ENCODE measurements at regions not wholly inside any gene's neighbourhood (a gene's known extent, or its start where the extent isn't known, plus 50 kb on each side); places are given as distances from the start of the nearest gene placed in this dataset.

- no peak overlapping the region for H3K4me3 ChIP-seq (ENCODE audit: control insufficient read depth in 2 of 3, extremely low read depth in 1 of 3, insufficient read depth in 2 of 3, low read depth in 1 of 3, low read length in 3 of 3)
- no peaks in the 10 kb centered on the region for H4K20me1 ChIP-seq (ENCODE audit: control insufficient read depth, extremely low read depth, insufficient read depth, low read length)
- H3K9me3 ChIP-seq (ENCODE audit: control insufficient read depth, low read depth, low read length) = no peaks in the 10 kb centered on the region
- no peak for DNase-seq (ENCODE audit: low read depth, low spot score)
- dilution Hi-C loops (cut with MboI; ENCODE audit: extremely low pct_ligation_motif_present, low sequenced_read_pairs) = no loop called here
- H3K4me2 ChIP-seq (ENCODE audit: control insufficient read depth, extremely low read depth, insufficient read depth, low read depth, low read length) = no peak overlapping the region
- no peak overlapping the region for H2AFZ ChIP-seq (ENCODE audit: control insufficient read depth, low read length)
- no peaks in the 10 kb centered on the region for H3K36me3 ChIP-seq (ENCODE audit: control insufficient read depth in 2 of 2, extremely low read depth in 1 of 2, insufficient read depth in 2 of 2, low read length in 2 of 2)
- H3K9me1 ChIP-seq (ENCODE audit: control insufficient read depth, extremely low read depth, insufficient read depth, low read length) = no peaks in the 10 kb centered on the region
- TF ChIP-seq EZH2 (IDR thresholded peaks at IDR 0.05; ENCODE audit: low read length) = no peak
- TF ChIP-seq, protein P1, sequence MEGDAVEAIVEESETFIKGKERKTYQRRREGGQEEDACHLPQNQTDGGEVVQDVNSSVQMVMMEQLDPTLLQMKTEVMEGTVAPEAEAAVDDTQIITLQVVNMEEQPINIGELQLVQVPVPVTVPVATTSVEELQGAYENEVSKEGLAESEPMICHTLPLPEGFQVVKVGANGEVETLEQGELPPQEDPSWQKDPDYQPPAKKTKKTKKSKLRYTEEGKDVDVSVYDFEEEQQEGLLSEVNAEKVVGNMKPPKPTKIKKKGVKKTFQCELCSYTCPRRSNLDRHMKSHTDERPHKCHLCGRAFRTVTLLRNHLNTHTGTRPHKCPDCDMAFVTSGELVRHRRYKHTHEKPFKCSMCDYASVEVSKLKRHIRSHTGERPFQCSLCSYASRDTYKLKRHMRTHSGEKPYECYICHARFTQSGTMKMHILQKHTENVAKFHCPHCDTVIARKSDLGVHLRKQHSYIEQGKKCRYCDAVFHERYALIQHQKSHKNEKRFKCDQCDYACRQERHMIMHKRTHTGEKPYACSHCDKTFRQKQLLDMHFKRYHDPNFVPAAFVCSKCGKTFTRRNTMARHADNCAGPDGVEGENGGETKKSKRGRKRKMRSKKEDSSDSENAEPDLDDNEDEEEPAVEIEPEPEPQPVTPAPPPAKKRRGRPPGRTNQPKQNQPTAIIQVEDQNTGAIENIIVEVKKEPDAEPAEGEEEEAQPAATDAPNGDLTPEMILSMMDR (optimal IDR thresholded peaks at IDR 0.05 in 1 of 3, IDR thresholded peaks at IDR 0.05 in 1 of 3, conservative IDR thresholded peaks at IDR 0.05 in 1 of 3; ENCODE audit: extremely low read depth in 1 of 3, insufficient read depth in 2 of 3, low read length in 3 of 3) = no peak
- H3K27me3 ChIP-seq (ENCODE audit: control insufficient read depth, extremely low read depth, insufficient read depth, low read length) = no peaks in the 10 kb centered on the region
- FAIRE-seq = no peak
- no peaks in the 10 kb centered on the region for H3K4me1 ChIP-seq (ENCODE audit: control insufficient read depth, extremely low read depth, insufficient read depth, low read length)
- H3K79me2 ChIP-seq (ENCODE audit: control insufficient read depth, insufficient read depth, low read length) = no peaks in the 10 kb centered on the region
- H3K9ac ChIP-seq (ENCODE audit: control insufficient read depth, extremely low read depth, insufficient read depth, low read length) = no peak overlapping the region
- H3K27ac ChIP-seq (ENCODE audit: control insufficient read depth, insufficient read depth, low read length) = no peak overlapping the region
These were observed 276.3 kb upstream of the LDB2 start for GRCh38 chr4:17174751-17175150.

- Histone ChIP-seq H3K79me2 (ENCODE audit: control insufficient read depth, insufficient read depth, low read length) (no peaks in the 10 kb centered on the region), H3K4me2 (ENCODE audit: control insufficient read depth, extremely low read depth, insufficient read depth, low read depth, low read length) (no peak overlapping the region), H2AFZ (ENCODE audit: control insufficient read depth, low read length) (no peak overlapping the region), H3K9me3 (ENCODE audit: control insufficient read depth, low read depth, low read length) (no peaks in the 10 kb centered on the region), H4K20me1 (ENCODE audit: control insufficient read depth, extremely low read depth, insufficient read depth, low read length) (no peaks in the 10 kb centered on the region), H3K27me3 (ENCODE audit: control insufficient read depth, extremely low read depth, insufficient read depth, low read length) (no peaks in the 10 kb centered on the region), H3K36me3 (ENCODE audit: control insufficient read depth in 2 of 2, extremely low read depth in 1 of 2, insufficient read depth in 2 of 2, low read length in 2 of 2) (no peaks in the 10 kb centered on the region), H3K9ac (ENCODE audit: control insufficient read depth, extremely low read depth, insufficient read depth, low read length) (no peak overlapping the region), H3K4me3 (ENCODE audit: control insufficient read depth in 2 of 3, extremely low read depth in 1 of 3, insufficient read depth in 2 of 3, low read depth in 1 of 3, low read length in 3 of 3) (no peak overlapping the region), H3K9me1 (ENCODE audit: control insufficient read depth, extremely low read depth, insufficient read depth, low read length) (no peaks in the 10 kb centered on the region), H3K27ac (ENCODE audit: control insufficient read depth, insufficient read depth, low read length) (no peak overlapping the region), H3K4me1 (ENCODE audit: control insufficient read depth, extremely low read depth, insufficient read depth, low read length) (no peaks in the 10 kb centered on the region)
- dilution Hi-C loops (cut with MboI; ENCODE audit: extremely low pct_ligation_motif_present, low sequenced_read_pairs) = no loop called here
- TF ChIP-seq EZH2 (IDR thresholded peaks at IDR 0.05; ENCODE audit: low read length) = no peak
- TF ChIP-seq, protein P1 (optimal IDR thresholded peaks at IDR 0.05 in 1 of 3, IDR thresholded peaks at IDR 0.05 in 1 of 3, conservative IDR thresholded peaks at IDR 0.05 in 1 of 3; ENCODE audit: extremely low read depth in 1 of 3, insufficient read depth in 2 of 3, low read length in 3 of 3) = no peak
- DNase-seq (ENCODE audit: low read depth, low spot score) (no peak), FAIRE-seq (no peak)
These were observed 274.9 kb upstream of the LDB2 start for GRCh38 chr4:17173300-17173699.

Data from keratinocyte (primary cell).